Vagina (tissue), 2 donors: ENCODE measurements at regions not wholly inside any gene's neighbourhood (a gene's known extent, or its start where the extent isn't known, plus 50 kb on each side); places are given as distances from the start of the nearest gene placed in this dataset.

Experiments
- DNase-seq, 2 donors: peaks; one replicate each; pipeline ENCODE4 v3.0.0-alpha.2; 2017; ENCODE audit errors: extremely low spot score in 2 of 2
- H3K27ac ChIP-seq: fragments of 200-600 bp; sonication (generic); one replicate; pipeline ENCODE4 v1.5.1; 2019
- H3K27me3 ChIP-seq: fragments of 200-600 bp; sonication (generic); one replicate; pipeline ENCODE4 v1.5.1; 2019
- H3K36me3 ChIP-seq, 2 donors: fragments of 200-600 bp; sonication (generic); one replicate each; pipeline ENCODE4 v1.5.1; 2017 to 2019
- H3K4me1 ChIP-seq: fragments of 200-600 bp; sonication (generic); one replicate; pipeline ENCODE4 v1.5.1; 2019
- H3K4me3 ChIP-seq, 2 donors: fragments of 200-600 bp; sonication (generic); 1 replicate in 1 of 2; 2 replicates in 1 of 2; pipeline ENCODE4 v1.5.1; 2016 to 2019
- H3K9me3 ChIP-seq: fragments of 200-600 bp; sonication (generic); one replicate; pipeline ENCODE4 v1.5.1; 2019
- POLR2A ChIP-seq, 2 donors: fragments of 450-650 bp; IDR thresholded peaks; one replicate each; pipeline ENCODE4 v1.6.1; 2017; ENCODE audit warnings: antibody characterized with exemption in 2 of 2, mild to moderate bottlenecking in 2 of 2, moderate library complexity in 2 of 2
- POLR2AphosphoS5 ChIP-seq, 2 donors: sonication (generic); formaldehyde crosslinking; IDR thresholded peaks; one replicate each; pipeline ENCODE4 v1.9.0; 2017; ENCODE audit warnings: antibody characterized with exemption in 2 of 2, mild to moderate bottlenecking in 2 of 2, low read depth in 1 of 2; ENCODE audit not compliant: insufficient read depth in 1 of 2
- intact Hi-C: fragments of 100-400 bp; cut with DNase I; formaldehyde crosslinking; loops from one replicate; pipeline ENCODE4 v1.15.1; 2023
- TF ChIP-seq, protein P1 (sequence below), 3 experiments: fragments of 450-650 bp in 2 of 3; fragments of 200-600 bp in 1 of 3; sonication (generic) in 1 of 3; IDR thresholded peaks; one replicate each; pipeline ENCODE4 v1.5.1; 2017 to 2019; ENCODE audit warnings: antibody characterized with exemption in 3 of 3, mild to moderate bottlenecking in 2 of 3, moderate library complexity in 2 of 3

DNA sequence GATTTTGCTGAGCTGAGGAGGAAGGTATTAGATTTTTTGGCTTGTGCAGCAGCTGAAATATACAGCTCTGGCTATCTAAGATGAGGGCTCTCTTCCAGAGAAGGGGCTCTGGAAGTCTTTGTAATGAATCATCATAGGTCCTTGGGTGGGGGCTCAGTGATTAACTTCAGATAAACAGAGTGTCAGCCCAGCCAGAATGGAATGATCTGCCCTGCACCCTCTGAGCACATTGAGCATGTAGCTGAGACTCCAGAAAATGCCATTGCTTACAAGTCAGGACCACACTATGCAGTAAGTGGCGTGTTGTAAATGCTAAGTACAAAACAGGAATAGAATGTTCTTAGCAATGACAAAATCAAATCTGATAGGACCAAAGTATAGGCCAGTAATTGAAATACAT lies 836.0 kb downstream of the PDHA2 start:
- Histone ChIP-seq H3K4me1 (no peaks in the 10 kb centered on the region), H3K4me3 (no peak overlapping the region), H3K27ac (no peak overlapping the region), H3K27me3 (no peaks in the 10 kb centered on the region), H3K9me3 (no peaks in the 10 kb centered on the region), H3K36me3 (no peaks in the 10 kb centered on the region)
- TF ChIP-seq POLR2AphosphoS5 (IDR thresholded peaks at IDR 0.05; ENCODE audit: insufficient read depth in 1 of 2, low read depth in 1 of 2) (no peak), POLR2A (IDR thresholded peaks at IDR 0.05) (no peak)
- TF ChIP-seq, protein P1, sequence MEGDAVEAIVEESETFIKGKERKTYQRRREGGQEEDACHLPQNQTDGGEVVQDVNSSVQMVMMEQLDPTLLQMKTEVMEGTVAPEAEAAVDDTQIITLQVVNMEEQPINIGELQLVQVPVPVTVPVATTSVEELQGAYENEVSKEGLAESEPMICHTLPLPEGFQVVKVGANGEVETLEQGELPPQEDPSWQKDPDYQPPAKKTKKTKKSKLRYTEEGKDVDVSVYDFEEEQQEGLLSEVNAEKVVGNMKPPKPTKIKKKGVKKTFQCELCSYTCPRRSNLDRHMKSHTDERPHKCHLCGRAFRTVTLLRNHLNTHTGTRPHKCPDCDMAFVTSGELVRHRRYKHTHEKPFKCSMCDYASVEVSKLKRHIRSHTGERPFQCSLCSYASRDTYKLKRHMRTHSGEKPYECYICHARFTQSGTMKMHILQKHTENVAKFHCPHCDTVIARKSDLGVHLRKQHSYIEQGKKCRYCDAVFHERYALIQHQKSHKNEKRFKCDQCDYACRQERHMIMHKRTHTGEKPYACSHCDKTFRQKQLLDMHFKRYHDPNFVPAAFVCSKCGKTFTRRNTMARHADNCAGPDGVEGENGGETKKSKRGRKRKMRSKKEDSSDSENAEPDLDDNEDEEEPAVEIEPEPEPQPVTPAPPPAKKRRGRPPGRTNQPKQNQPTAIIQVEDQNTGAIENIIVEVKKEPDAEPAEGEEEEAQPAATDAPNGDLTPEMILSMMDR (IDR thresholded peaks at IDR 0.05) = no peak
- intact Hi-C loops = no loop called here
- DNase-seq = no peak

DNA sequence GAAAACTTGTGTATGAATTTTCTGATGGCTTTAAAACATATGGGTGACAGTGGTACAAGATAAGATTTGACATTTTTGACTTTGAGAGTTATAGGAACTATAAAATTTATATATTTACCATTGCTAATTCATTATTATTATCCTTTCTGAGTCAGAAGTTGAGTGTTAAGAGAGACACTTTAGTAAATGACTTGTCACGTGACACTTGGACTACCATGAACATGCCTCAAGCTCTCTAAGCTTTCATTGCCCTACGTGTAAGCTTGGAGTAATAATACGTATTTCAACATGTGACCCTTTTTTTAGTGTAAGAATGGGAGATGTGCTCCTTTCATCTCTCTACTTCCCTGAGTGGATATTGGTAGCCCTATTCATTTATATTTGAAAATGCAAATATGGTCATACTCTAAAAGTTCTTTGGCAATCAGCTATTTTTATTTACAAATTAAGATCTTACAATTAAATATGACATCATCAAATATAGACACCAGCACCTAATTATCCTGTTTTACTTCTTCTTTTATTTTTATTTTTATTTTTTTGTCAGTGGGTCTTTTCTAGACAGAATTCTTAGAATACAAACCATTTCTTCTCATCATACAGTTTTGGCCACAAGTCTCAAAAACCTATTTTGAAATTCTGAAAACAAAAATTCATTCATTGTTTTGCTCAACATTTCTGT lies 837.0 kb downstream of the PDHA2 start:
- no peaks in the 10 kb centered on the region for H3K9me3 ChIP-seq
- H3K27me3 ChIP-seq = no peaks in the 10 kb centered on the region
- no peak for TF ChIP-seq POLR2AphosphoS5 (IDR thresholded peaks at IDR 0.05; ENCODE audit: insufficient read depth in 1 of 2, low read depth in 1 of 2)
- TF ChIP-seq POLR2A (IDR thresholded peaks at IDR 0.05) = no peak
- TF ChIP-seq, protein P1 (IDR thresholded peaks at IDR 0.05) = no peak
- H3K4me1 ChIP-seq = no peaks in the 10 kb centered on the region
- no peak overlapping the region for H3K4me3 ChIP-seq
- H3K27ac ChIP-seq = no peak overlapping the region
- no peaks in the 10 kb centered on the region for H3K36me3 ChIP-seq
- DNase-seq = no peak
- intact Hi-C loops = no loop called here

DNA sequence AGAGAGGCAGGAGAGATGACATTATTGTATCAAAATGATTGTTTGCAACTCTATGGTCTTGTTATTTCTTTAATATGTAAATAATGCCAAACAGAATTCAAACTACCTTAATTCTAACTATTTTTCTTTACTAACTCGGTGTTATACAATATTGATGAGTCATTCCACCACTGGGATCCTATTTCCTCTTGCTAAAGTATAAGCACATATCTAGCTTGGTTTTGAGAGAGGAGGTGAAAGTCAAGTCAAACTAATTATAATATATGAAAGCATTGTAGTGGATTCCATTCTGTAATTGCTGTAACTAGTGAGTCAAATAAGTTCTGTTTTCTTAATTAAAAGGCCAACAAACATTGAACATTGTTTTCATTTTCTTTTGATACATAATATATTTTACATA lies 837.6 kb downstream of the PDHA2 start:
- no peak overlapping the region for H3K4me3 ChIP-seq
- no peaks in the 10 kb centered on the region for H3K27me3 ChIP-seq
- no peaks in the 10 kb centered on the region for H3K9me3 ChIP-seq
- no peaks in the 10 kb centered on the region for H3K36me3 ChIP-seq
- intact Hi-C loops = no loop called here
- TF ChIP-seq, protein P1 (IDR thresholded peaks at IDR 0.05) = no peak
- H3K27ac ChIP-seq = no peak overlapping the region
- no peaks in the 10 kb centered on the region for H3K4me1 ChIP-seq
- DNase-seq = no peak

DNA sequence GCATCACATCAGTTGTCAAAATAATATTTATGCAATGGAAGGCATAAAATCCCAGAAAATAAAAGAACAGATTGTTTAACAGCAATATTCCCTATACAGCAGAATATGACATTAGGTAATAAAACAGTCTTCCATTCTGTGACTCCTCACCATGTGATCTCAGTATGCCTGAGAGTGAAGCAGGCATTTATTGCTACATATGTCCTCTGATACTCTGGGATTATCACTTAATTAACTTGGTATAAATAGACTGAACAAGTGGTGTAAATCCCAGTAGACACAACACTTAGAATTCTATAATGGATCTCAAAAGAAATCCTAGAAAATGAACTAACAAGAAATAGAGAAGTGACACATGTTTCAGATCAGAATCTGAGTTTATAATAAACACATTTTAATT lies 841.3 kb downstream of the PDHA2 start:
- H3K36me3 ChIP-seq = no peaks in the 10 kb centered on the region
- no peaks in the 10 kb centered on the region for H3K27me3 ChIP-seq
- no peak for DNase-seq
- H3K27ac ChIP-seq = no peak overlapping the region
- intact Hi-C loops = loop anchor here (5.0 kb wide), 1 partner anchor 979 kb away; no protein-coding TSS in a partner anchor
- TF ChIP-seq, protein P1 (IDR thresholded peaks at IDR 0.05) = no peak
- TF ChIP-seq POLR2AphosphoS5 (IDR thresholded peaks at IDR 0.05; ENCODE audit: insufficient read depth in 1 of 2, low read depth in 1 of 2) (no peak), POLR2A (IDR thresholded peaks at IDR 0.05) (no peak)
- no peaks in the 10 kb centered on the region for H3K9me3 ChIP-seq
- no peaks in the 10 kb centered on the region for H3K4me1 ChIP-seq
- H3K4me3 ChIP-seq = no peak overlapping the region

DNA sequence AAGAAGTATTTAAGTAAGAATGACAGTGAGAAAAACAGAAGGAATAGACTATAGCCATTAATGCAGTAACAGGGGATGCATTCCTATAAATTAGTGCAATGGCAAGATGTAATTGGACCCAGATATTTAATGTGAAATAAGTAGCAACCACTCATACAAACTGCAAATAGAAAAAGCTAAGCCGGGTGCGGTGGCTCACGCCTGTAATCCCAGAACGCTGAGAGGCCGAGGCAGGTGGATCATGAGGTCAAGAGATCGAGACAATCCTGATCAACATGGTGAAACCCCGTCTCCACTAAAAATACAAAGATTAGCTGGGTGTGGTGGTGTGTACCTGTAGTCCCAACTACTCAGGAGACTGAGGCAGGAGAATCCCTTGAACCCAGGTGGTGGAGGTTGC lies 845.8 kb downstream of the PDHA2 start:
- TF ChIP-seq POLR2AphosphoS5 (IDR thresholded peaks at IDR 0.05; ENCODE audit: insufficient read depth in 1 of 2, low read depth in 1 of 2) (no peak), POLR2A (IDR thresholded peaks at IDR 0.05) (no peak)
- TF ChIP-seq, protein P1 (IDR thresholded peaks at IDR 0.05) = no peak
- no peaks in the 10 kb centered on the region for H3K9me3 ChIP-seq
- no peak overlapping the region for H3K27ac ChIP-seq
- DNase-seq = no peak
- H3K4me3 ChIP-seq = no peak overlapping the region
- no peaks in the 10 kb centered on the region for H3K4me1 ChIP-seq
- H3K27me3 ChIP-seq = no peaks in the 10 kb centered on the region
- no peaks in the 10 kb centered on the region for H3K36me3 ChIP-seq
- intact Hi-C loops = no loop called here
